Medulla oblongata (tissue), 1 donor: ENCODE measurements at regions not wholly inside any gene's neighbourhood (a gene's known extent, or its start where the extent isn't known, plus 50 kb on each side); places are given as distances from the start of the nearest gene placed in this dataset.
A peak's percentile ranks its signal among the peaks of the same experiment; 100 is the strongest.

ENCODE experiments used
- DNase-seq: peaks from one replicate; pipeline ENCODE4 v3.0.0-alpha.2; 2015; ENCODE audit errors: extremely low spot score

DNA sequence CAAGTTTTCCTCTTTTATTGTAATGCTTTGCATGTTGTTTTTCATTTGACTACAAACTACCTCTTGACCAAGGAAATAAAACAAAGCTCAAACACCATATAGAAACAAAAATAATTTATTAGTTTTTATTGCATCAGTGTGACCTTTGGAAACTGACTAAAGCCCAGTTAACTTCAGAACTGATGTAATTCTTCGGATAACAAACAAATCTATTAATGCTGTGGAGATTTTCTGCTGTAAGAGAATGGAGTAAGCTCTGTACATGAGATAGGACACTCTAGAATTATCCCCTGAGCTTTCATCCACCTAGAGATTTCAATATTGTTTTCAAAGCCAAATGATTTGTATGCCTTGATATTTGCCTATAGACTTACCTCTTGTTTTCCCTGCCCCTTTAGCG, 154.0 kb upstream of the KCNK2 start:
- DNase-seq = no peak

DNA sequence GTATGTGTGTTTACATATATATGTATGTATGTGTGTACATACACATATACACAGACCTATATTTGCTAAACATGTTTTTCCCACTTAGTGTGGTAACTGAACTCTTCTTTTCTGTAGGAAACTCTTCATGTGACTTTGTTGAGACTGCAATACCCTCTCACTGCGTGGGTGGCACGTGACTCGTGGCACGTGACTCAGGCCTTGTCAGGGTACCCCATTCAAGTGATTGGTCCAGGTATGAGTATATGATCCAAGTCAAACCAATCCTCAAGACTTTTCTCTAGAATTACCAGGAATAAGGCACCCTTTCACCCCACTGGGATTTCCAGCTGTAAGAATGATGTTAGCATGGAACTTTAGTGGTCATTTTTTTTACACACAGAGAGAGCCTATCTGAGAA, 149.2 kb upstream of the KCNK2 start:
- no peak for DNase-seq

DNA sequence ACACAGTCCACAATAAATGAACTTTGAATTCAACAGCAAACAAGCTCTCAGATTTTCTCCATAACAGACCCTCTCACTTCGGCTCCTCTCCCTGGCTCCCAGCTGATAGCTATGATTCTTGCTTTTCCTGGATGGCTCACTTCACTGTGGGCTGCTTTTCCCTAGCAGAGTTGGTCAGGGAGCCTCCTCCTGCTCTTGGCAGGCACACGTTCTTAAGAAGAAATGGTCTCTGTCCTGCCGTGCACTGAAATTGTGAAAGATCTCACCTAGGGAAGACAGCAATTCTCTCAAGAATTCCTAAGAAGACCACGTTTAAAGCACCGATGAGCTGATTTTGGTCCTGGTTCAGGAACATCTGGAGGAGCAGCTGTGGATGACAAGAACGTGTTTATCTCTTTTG, 148.5 kb upstream of the KCNK2 start:
- no peak for DNase-seq

DNA sequence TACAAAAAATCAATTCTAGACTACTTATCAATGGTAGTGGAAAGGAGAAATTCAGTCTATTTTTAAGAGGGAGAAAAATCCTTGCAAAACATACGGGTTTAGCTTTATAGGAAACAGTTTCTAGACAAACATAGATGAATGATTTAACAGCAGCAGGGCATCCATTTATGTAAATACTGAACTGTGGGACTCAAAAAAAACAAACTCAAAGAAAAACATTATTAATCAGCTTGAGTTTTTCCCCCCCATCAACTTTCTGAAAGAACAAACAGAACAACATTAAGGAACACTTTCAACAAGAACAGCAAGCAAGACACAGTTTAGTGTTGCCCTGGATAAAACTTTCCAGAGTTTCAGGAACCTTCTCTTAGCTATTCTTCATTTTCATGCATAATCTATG, 147.3 kb upstream of the KCNK2 start:
- no peak for DNase-seq

DNA sequence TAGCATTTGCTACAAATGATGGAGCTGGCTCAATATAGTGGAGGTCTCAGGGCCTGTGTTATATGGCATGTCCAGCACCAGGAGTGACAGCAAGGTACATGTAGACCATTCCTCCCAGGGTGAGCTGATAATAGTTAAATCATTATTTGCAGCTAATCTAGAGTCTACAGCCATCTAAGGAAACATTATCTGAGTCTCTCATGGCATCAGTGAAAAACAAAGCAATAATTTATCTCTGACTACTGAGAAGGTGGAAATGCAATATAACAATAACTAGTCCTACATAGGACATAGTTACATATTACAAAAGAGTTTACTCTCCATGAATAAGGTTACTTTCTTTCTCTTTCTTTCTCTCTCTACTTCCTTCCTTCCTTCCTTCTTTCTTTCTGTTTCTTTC, 143.4 kb upstream of the KCNK2 start:
- DNase-seq = no peak

DNA sequence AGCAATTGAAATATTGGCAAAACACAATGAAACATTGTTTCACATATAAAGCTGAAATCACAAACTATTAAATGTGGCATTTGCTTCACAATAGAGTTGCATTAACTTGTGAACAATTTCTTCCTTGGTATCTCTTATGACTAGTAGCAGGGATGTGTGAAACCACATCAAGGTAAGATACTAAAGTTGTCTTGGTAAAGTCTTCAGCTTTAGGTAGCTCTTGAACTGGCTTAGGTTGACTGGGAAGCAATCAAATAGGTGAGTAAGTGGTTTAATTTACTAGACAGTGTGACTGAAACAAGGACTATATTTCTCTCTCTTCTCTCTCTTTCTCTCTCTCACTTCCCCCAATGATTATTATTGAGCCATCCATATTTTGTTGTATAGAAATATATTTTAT, 141.5 kb upstream of the KCNK2 start:
- DNase-seq = no peak

DNA sequence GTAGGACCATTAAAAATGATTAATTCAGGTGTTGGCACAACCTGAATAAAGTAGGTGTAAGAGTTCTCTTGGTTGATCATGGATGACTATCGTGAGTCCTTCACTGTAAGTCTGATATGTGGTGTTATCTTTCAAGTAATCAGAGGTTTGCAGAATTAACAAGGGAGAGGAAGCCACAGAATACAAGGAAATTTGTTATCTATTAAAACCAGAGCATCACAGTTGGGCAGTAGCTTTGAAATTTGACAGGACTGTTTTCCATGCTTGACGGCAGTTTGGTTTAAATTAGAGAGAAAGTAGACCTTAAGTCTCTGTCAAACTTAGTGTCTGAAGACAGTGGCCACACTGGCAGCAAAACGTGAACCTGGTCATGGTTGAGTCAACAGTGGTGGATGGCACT, 139.5 kb upstream of the KCNK2 start:
- no peak for DNase-seq

DNA sequence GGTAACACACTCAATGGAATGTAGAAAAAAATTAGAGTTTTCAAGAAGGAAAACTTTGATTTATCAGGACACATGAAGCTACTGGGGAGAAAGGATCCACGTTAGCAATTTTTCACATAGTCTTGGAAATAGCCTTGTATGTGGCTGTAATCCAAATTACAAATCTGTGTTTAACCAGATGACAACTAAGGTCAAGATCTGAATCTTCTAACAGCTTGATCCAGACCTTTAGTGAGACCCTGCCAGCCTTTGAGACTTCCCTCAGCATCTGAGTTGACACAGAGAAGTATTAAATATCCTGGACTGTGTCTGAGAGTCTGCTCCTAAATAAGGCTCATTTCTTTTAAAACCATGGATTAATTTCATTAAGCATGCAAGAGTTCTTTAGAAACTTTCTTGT, 135.9 kb upstream of the KCNK2 start:
- DNase-seq = no peak

DNA sequence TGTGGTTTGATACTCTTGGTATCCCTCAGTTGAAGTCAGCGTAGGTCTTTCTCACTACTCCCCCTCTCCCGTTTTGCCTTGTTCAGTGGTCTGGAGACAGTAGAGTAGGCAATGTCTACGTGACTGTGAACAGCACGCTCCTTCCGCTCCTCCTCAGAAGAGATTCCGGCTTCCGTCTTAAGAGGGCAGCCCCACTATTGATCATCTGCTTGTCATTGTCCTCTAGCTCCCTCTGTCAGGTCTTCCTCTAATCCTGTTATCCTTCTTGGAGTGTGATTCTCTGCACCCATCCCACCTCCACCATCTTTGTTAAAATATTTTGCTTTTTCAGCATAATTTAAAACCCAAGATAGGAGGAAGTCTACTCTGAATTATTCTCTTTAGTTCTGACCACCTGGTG, 129.9 kb upstream of the KCNK2 start:
- no peak for DNase-seq

DNA sequence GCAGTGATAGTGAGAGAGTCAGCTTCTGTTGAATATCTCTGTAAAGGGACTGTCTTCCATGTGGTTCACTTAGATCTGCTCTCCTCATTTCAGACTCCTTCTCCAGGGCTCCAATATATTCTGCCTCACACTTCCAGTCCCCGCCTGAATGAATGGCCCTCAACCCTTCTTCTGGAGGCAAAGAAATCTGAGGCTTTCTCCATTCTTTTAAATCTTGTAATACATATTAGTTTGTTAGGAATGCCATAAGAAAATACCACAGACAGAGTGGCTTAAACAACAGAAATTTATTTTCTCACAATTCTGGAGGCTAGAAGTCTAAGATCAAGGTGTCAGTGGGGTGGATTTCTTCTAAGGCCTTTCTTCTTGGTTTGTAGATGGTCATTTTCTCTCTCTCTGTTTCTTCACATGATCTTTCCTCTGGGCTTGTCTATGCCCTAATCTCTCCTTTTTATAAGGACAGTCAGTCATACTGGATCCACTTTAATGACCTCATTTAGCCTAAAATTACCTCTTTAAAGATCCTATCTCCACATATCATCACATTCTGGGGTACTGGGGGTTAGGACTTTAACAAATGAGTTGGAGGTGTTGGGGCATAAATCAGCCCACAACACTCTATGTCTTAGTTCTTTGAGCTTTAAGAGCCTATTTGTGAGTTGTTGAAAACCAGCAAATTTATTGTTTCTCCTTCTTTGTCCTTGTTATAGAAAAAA, 128.5 kb upstream of the KCNK2 start:
- no peak for DNase-seq

DNA sequence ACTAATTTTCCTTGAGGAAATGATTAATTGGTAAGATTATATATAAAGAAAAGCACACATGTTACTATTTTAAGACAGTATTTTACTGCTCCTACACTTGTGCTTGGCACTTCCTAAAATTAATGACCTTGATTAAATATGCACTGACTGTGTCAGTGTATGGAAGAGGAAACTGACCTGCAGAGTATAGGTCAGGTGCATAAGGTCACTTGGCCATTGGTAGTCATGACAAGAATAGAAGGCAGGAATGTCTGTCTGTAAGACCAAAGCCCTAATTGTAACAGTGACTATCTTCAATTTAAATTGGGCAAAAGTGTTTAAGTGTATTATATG, 128.0 kb upstream of the KCNK2 start:
- DNase-seq = no peak

DNA sequence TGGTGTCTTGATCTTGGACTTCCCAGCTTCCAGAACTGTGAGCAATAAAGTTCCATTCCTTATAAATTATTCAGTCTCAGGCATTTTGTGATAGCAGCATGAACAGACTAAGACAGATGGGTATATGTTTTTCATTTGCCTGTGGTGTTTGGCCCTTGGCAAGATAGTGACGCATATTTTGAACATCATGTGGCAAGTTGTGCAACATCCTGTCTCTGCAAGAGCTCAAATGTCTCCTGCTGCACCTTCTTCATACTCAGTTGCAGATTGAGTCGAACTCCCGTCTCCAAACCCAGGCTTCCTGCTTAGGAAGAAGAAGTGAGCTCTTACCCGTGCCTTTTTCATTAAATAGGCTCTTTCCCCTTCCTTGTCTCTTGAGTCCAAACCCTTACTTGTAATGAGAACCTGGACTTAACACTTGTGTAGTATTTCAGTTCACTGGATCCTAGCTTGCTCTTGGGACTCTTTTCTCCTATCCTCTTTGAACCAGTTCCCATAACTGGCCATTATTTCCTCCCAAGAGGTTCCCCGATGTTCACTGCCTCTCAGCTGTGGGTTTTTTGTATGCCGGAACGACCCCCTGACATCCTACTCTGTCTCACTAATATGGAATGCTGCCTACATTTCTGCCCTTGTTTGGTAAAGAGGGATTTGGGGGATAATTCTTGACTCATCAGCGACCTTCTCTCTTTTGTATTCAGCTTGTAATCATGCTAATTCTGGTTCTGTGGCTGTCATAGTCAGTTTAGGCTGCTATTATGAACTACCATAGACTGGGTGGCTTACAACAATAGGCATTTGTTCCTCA, 125.0 kb upstream of the KCNK2 start:
- DNase-seq = no peak

DNA sequence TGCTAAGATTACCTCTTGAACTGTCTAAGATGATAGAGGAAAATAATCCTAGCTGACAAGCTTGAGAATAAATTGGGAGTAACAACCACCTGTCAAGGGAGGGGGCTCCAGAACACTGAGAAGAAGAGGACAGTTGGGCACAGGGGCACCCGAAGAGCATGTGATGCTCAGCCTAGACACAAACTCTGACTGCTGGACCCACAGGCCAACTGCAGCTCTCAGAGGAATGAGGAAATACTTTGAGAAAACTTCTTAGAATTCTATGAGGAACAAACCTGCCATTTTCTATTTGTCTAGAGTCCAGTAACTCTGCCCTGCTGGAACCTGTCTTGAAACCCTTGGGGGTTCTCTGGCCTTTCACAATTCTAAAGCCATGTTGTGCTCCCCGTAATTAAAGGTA, 124.1 kb upstream of the KCNK2 start:
- DNase-seq = no peak

DNA sequence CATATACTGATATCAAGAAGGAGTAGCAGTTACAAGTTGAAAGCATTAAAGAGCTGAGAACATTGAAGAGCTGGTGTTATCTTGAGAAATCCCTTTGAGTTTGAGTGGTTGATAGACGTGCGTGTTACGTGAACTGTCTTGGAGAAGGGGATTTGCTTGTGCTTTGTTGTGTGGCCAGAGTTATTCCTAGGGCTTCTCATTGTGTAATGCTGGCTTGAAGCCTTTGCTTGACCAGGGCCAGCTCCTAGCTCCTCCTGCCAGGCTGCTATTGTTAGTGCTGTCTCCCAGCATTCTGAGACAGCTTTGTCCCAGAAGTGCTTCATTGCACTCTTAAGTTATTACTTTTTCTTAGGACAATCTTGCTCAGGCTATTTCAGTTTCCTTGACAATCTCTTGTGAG, 116.2 kb upstream of the KCNK2 start:
- peak; percentile 82 for DNase-seq

DNA sequence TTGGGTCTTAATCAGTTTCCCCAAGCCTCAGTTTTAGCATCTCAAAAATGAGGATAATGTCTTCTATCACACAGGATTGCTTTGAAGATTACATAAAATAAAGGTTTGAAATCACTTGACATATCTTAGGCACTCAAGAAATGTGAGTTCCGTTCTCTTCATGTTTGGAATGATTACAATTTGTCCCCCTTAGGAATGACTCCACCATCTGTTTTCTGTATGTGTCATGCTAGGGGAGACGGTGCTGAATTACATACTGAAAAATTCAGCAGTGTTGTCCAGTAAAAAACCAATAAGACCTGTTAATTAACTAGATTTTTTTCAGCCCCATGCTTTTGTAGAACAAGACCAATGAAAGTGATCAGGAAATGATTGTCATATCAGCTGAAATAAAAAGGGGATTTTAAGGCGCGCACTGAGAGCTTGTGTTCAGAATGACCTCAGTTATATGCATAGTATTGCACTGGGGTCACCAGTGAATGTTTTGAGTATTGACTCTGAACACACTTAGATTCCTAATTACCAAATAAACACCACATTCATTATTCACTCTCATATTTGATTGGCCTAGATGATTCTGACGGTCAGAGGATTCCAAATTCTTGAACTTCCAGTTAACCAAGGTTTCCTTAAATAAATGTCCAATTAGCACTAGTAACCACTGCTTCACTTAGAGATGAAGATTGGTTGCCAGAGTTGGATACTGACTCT, 114.5 kb upstream of the KCNK2 start:
- DNase-seq = no peak

DNA sequence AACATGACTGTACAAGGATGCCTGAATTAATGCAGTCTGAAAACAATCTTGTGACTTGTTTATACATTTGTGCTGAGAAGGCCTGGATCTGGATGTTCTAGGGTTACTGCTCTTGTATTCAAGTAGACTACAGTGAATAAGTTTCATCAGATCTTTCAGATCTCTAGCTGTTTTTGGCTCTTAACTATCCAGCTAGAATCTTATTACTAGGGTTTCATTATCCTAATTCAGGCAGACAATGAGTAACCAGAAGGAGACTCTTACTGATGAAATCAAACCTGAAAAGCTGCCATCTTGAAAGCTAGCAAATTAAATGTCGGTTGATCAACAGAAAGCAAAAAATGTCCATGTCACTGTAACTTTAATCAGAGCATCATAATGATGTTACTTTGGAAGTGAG, 112.5 kb upstream of the KCNK2 start:
- no peak for DNase-seq

DNA sequence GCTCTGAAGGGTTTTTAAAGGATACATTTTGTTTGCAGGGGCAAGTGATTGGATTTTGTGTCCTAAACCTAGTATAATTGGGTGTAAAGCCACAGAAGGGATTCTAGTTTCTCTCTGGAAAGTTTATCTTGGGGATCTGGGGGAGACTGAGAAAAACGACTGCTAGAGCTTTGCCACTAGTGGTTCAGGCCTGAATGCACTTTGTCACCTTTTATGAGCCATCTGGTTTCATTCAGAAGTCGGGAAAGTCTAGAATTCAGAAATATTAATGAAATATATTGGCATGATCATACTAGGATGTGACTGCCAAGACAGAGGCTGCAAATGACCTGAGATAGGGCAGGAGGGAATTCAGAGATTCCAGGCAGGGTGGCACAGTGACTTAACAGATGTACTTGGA, 111.5 kb upstream of the KCNK2 start:
- no peak for DNase-seq

DNA sequence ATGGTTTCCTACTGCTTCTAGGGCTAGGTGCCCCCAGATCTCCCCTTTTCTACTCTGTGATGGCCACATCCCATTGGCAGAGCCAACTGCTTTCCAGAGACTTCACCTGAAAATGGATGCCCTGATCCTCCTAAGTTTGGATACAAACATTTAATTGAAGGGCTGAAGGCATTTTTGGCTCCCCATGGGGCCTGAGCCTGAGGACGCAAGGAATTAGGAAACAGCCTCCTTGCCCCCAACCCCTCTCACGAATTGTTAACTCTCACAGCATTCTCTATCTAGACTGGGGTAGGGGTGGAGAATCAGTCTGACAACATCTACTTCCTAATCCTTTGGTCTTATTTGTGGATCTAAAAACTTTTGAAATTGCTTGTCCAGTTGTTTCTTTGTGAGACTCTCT, 108.5 kb upstream of the KCNK2 start:
- DNase-seq = no peak

DNA sequence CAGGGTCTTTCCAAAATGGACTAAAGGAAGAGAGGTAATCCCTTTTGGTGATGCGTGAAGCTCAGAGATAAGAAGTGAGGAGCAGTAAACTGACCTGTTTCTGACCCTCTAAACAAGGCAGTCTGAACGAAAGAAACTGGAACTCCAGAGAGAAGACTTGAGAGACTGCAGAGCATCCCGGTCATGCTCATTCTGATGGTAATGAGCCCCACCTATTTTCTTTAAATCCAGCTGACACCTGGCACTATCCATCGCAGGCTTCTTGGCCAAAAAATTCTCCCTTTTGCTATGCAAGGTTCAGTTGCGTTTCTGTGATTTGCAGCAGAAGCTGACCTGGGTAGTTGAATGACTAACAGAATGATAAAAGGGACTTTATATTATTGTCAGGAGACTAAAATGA, 105.9 kb upstream of the KCNK2 start:
- DNase-seq = no peak

DNA sequence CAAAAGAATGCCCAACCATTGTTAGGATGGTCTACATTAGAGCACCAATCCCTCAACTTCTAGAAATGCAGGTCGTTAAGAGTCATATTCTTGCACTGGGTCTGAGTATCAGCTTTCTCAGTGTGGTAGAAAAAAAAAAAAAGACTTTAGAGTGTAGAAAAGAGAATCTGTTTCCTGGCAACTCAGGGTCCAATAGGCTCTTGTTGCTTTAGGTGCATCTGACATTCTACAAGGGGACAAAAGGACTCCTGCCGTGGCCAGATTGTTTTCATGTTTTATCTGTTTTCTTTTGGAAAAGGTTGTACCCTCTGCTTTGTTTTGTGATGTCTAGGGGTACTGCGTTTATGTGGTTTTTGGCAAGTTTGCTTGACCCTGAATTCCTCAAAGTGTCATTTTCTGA, 105.4 kb upstream of the KCNK2 start:
- no peak for DNase-seq

DNA sequence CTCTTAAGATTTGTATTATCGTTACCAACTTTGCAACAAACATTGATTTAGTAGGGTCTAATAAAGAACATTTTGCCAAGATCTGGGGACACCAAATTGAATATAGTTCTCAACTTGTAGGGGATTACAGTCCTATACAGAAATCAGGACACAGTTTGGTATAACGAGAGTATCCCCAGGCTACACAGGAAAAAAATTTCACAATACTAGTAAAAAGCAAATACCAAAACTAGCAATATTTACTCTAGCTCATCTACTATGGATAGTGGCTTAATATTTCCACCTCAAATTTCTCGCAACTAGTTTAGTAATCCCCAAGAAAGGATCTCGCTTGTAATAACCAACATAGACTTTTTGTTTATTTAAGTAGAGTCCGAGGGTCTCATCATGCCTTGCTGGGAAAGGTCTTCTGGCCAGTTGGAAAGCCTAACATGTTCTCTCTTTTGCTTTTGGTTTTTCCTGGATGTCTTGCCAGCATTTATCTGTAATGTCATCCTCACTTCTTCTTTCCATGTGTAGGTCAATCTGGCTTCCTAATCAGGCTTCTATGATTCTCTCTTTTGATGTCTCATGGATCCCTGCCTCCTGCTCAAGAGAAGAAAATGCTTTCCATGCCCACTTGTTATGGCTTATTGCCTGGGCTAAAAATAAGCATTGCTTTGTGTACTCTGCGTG, 104.7 kb upstream of the KCNK2 start:
- no peak for DNase-seq

DNA sequence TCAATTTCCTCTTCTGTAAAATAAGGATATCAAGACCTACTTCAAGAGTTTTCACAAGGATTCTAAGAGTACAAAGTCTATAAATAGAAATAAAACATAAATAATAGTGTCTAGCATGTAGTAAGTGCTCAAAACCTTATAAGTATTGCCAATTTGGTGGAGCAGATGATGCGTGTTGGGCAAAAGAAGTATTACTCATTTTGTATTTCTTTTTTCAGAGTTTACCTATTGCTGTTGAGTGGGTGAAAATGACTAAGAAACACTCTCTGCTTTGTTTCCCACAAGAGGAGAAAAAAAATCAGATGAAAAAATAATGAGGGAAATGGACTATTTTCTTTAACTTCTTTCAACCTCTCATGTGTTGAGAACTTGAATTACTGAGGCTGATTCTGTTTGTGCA, 103.3 kb upstream of the KCNK2 start:
- DNase-seq = no peak

DNA sequence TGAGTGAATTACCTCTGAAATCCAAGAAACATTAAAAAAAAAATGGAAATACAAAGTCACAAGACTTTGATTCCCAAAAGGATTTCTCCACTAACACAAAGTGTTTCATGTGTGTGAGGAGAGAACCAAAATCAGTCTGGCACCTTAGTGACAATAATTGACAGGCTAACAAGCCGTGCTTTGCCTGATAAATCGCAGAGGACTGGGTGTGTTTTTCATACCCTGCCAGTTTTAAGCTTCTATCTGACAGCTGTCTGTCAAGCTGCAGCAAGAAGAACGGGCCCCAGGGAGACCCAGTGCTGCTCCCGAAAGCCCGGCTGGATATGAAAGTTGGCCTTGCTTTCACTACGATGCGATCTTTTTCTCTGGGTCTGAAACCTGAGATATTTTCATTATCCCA, 101.6 kb upstream of the KCNK2 start:
- no peak for DNase-seq
